ENCODE measurements at regions not wholly inside any gene's neighbourhood (a gene's known extent, or its start where the extent isn't known, plus 50 kb on each side); places are given as distances from the start of the nearest gene placed in this dataset.

DNA sequence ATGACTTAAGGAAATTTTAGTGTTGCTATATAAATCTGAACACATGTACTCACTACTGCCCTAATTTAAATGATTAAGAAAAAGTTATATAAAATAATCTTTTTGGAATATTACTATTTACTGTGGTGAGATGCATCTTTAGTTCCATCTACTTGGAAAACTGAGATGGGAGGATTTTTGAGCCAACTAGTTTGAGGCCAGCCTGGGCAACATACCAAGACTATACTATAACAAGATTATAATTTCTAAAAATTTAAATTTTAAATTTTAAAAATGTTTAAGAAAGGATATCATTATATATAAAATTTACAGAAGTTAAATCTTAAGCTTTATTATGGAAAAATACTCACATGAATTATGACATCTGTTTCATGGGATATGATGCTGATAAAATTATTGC lies 530.8 kb upstream of the IGFBP3 start:
- Mint-ChIP-seq H3K27me3 (ENCODE audit: low read depth) (no peaks in the 10 kb centered on the region), H3K4me1 (ENCODE audit: low read depth) (no peaks in the 10 kb centered on the region), H3K9me3 (peaks cover 9% of the 10 kb centered on the region), H3K4me3 (no peak overlapping the region), H3K27ac (no peak overlapping the region), H3K36me3 (ENCODE audit: low read depth) (no peaks in the 10 kb centered on the region)
- DNase-seq = no peak
- intact Hi-C loops (cut with micrococcal nuclease) = no loop called here
- CTCF ChIA-PET = no interaction called here

DNA sequence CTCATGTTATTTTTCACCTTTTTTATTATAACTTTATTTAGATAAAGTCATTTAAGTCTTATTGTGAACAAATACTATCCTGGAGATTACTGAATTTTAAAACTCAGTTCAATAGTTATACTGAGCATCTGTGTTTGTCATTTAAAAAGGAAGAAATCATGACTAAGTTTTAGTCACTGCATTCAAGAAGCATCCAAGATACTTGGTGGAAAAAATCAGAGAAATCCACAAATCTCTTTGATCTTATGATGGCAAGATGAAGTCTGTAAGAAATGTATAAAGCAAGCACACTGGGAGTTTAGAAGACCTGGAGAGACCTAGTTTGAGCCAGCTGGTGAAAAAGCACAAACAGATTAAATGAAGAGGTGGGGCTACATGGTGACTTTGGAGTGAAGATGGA lies 529.8 kb upstream of the IGFBP3 start:
- no peaks in the 10 kb centered on the region for H3K27me3 Mint-ChIP-seq (ENCODE audit: low read depth)
- no peak overlapping the region for H3K27ac Mint-ChIP-seq

DNA sequence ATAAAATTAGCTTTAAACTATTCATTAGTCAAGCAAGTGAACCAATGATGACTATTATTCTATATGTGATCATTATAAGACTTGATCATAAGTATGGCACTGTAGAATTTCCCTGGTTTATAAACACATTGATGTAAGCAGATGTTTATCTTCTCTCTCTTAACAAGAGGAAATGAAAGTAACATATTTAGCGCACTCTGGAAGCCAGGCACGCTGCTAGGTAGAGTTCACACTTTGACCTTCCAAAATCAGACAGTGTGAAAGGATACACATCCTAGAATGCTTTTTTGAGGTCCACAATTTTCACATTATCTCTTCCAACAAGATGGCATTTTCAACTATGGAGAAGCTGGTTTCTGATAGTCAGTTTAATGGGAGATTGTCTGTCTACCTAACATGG lies 529.4 kb upstream of the IGFBP3 start:
- no peak overlapping the region for H3K27ac Mint-ChIP-seq
- H3K4me3 Mint-ChIP-seq = no peak overlapping the region
- H3K9me3 Mint-ChIP-seq = peaks cover 10% of the 10 kb centered on the region
- no peaks in the 10 kb centered on the region for H3K4me1 Mint-ChIP-seq (ENCODE audit: low read depth)
- no peaks in the 10 kb centered on the region for H3K36me3 Mint-ChIP-seq (ENCODE audit: low read depth)
- intact Hi-C loops (cut with micrococcal nuclease) = no loop called here
- DNase-seq = no peak
- H3K27me3 Mint-ChIP-seq (ENCODE audit: low read depth) = no peaks in the 10 kb centered on the region
- CTCF ChIA-PET = no interaction called here

More for the DNA sequence above, 529.8 kb upstream of the IGFBP3 start:
- no peak for DNase-seq
- H3K36me3 Mint-ChIP-seq (ENCODE audit: low read depth) = no peaks in the 10 kb centered on the region
- no peaks in the 10 kb centered on the region for H3K4me1 Mint-ChIP-seq (ENCODE audit: low read depth)
- intact Hi-C loops (cut with micrococcal nuclease) = no loop called here
- CTCF ChIA-PET = no interaction called here
- no peak overlapping the region for H3K4me3 Mint-ChIP-seq
- H3K9me3 Mint-ChIP-seq = peaks cover 8% of the 10 kb centered on the region

DNA sequence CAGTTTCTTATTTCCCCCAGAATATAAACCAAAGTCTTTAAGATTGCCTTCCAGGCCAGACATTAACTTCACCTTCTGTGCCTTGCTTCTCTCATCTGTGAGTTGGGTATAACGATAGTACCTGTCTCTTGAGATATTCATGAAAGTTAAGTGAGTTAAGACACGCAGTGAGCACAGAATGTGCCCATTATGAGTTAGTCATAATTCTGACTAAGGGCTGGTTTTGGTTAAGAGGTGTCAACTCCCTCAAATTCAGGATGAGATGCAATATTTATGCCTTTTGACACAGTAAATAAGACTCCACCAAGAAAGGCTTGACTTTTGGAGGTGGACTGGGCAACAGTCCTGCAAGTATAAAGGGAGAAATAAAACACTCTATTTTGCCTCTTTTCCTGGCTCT lies 528.7 kb upstream of the IGFBP3 start:
- Mint-ChIP-seq H3K9me3 (peaks cover 8% of the 10 kb centered on the region), H3K36me3 (ENCODE audit: low read depth) (no peaks in the 10 kb centered on the region), H3K27me3 (ENCODE audit: low read depth) (no peaks in the 10 kb centered on the region), H3K27ac (no peak overlapping the region), H3K4me1 (ENCODE audit: low read depth) (no peaks in the 10 kb centered on the region), H3K4me3 (no peak overlapping the region)
- CTCF ChIA-PET = no interaction called here
- DNase-seq = no peak
- intact Hi-C loops (cut with micrococcal nuclease) = no loop called here

DNA sequence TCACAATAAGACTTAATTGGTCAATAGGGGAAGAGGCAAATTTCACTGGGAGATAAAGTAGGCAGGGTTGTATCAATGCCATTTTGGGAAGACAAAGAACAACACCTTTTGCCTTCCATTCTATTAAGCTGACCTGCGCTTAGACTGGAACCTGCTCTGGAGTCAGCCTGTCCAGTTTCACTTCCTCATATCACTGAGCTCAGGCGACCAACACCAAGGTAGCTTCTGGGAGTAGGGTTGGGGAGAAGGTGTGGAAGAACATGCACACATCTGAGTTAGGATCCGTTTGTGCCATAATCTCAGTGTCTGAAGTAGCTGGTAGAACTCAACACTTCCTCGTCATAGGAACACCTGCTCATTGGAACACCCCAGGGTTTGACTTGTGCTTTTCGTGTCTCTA lies 527.4 kb upstream of the IGFBP3 start:
- Mint-ChIP-seq H3K36me3 (ENCODE audit: low read depth) (no peaks in the 10 kb centered on the region), H3K4me1 (ENCODE audit: low read depth) (no peaks in the 10 kb centered on the region), H3K9me3 (peaks cover 5% of the 10 kb centered on the region), H3K27me3 (ENCODE audit: low read depth) (no peaks in the 10 kb centered on the region), H3K4me3 (no peak overlapping the region), H3K27ac (no peak overlapping the region)
- intact Hi-C loops (cut with micrococcal nuclease) = no loop called here
- CTCF ChIA-PET = no interaction called here
- DNase-seq = no peak

DNA sequence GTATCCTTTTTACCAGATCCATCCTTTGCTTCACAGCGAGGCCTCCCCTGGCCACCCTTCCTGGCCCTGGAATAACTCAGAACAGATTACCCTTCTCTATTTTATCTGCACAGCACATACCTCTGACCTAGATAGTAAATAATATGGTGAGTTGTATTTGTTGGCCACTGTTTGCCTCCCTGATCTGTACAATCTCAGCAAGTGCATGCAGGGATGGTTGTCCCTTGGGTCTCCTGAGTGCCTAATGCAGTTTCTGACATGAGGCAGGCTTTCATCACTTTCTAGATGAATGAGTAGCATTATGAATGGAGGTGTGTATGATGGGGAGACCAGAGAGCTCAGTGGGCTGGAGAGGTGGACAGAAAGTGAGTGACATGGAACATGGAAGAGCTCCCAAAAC lies 525.1 kb upstream of the IGFBP3 start:
- Mint-ChIP-seq H3K9me3 (peaks cover 7% of the 10 kb centered on the region), H3K4me3 (no peak overlapping the region), H3K4me1 (ENCODE audit: low read depth) (no peaks in the 10 kb centered on the region), H3K27me3 (ENCODE audit: low read depth) (no peaks in the 10 kb centered on the region), H3K36me3 (ENCODE audit: low read depth) (no peaks in the 10 kb centered on the region), H3K27ac (no peak overlapping the region)
- intact Hi-C loops (cut with micrococcal nuclease) = no loop called here
- CTCF ChIA-PET = no interaction called here
- no peak for DNase-seq

DNA sequence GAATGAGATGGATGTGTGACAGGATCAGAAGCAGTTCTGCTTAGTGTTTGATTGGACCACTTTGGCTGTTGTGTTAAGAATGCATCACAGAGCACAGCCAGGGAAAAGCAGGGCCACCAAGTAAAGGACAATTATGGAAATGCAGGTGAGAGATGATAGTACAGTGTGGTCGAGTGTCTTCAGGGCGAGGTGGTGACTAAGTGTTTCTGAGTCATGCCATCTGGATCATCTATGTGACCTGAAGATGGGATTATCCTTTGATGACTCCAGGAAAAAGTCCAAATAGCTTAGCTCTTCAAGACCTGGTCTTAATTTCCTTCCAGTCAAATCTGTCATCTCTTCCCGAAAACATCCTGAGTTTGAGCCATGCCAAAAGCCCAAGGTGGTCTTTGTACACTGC lies 523.2 kb upstream of the IGFBP3 start:
- no peak for DNase-seq
- H3K36me3 Mint-ChIP-seq (ENCODE audit: low read depth) = no peaks in the 10 kb centered on the region
- peaks cover 6% of the 10 kb centered on the region for H3K9me3 Mint-ChIP-seq
- intact Hi-C loops (cut with micrococcal nuclease) = no loop called here
- no peaks in the 10 kb centered on the region for H3K27me3 Mint-ChIP-seq (ENCODE audit: low read depth)
- no peak overlapping the region for H3K4me3 Mint-ChIP-seq
- CTCF ChIA-PET = no interaction called here
- H3K27ac Mint-ChIP-seq = no peak overlapping the region
- H3K4me1 Mint-ChIP-seq (ENCODE audit: low read depth) = no peaks in the 10 kb centered on the region

DNA sequence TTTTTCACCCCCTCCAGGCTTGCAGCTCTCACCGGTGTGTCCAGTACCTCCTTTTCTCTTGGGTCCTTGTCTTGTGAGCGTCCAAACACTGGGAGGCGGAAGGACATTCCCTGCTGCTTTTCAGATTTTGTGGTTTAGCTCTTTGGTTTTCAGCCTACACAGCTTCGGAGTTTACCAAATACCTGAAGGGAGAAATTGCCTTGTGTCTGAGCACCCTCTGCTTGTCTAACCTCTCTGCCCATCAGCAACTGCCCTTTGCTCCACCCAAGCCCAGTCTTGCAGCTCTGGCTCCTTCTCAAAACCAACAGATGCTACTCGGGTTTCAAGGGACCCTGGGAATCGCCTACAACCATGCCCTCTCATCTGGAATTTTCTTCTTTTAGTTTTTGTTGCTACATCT lies 519.1 kb upstream of the IGFBP3 start:
- CTCF ChIA-PET = no interaction called here
- H3K4me1 Mint-ChIP-seq (ENCODE audit: low read depth) = no peaks in the 10 kb centered on the region
- H3K27ac Mint-ChIP-seq = no peak overlapping the region
- H3K4me3 Mint-ChIP-seq = no peak overlapping the region
- DNase-seq = no peak
- H3K27me3 Mint-ChIP-seq (ENCODE audit: low read depth) = no peaks in the 10 kb centered on the region
- H3K9me3 Mint-ChIP-seq = peaks cover 7% of the 10 kb centered on the region
- intact Hi-C loops (cut with micrococcal nuclease) = no loop called here
- H3K36me3 Mint-ChIP-seq (ENCODE audit: low read depth) = no peaks in the 10 kb centered on the region

DNA sequence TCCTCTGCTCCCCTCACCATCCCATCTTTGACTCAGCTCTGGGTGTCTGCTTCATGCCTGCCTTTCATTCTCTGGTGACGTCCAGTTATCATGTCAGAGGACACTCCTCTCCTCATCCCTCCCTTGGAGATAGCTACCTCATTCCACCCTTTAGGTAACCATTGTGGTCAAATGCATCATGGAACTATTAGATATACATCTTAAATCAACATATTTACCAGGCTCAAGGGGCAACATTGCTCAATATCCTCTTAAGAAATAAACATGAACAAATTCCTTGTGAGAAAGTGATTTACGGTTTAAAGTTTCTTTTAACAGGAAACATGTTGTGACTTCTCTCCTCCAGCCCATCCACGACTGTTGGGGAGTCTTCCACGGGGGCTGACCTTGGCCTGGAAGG lies 511.6 kb upstream of the IGFBP3 start:
- no peak overlapping the region for H3K27ac Mint-ChIP-seq
- no peaks in the 10 kb centered on the region for H3K4me1 Mint-ChIP-seq (ENCODE audit: low read depth)
- no peaks in the 10 kb centered on the region for H3K27me3 Mint-ChIP-seq (ENCODE audit: low read depth)
- DNase-seq = no peak
- no peak overlapping the region for H3K4me3 Mint-ChIP-seq
- peaks cover 7% of the 10 kb centered on the region for H3K9me3 Mint-ChIP-seq
- H3K36me3 Mint-ChIP-seq (ENCODE audit: low read depth) = no peaks in the 10 kb centered on the region
- intact Hi-C loops (cut with micrococcal nuclease) = no loop called here
- CTCF ChIA-PET = no interaction called here

DNA sequence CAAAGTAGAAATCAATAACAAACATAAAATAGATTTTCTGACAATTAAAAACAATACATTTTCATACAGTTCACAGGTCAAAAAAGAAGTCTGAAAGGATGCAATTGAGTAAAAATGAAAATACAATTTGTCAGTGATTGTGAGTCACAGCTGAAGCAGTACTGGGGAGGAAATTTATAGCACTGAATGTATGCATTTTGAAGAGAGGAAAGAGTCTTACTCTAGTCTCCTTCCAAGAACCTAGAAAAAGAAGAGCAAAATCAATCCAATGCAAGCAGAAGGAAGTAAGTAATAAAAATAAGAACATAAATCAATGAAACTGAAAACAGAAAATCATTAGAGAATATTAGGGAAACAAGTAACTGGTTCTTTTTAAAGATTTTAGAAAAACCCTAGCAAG lies 507.2 kb upstream of the IGFBP3 start:
- H3K27ac Mint-ChIP-seq = no peak overlapping the region
- no peaks in the 10 kb centered on the region for H3K36me3 Mint-ChIP-seq (ENCODE audit: low read depth)
- intact Hi-C loops (cut with micrococcal nuclease) = no loop called here
- H3K4me1 Mint-ChIP-seq (ENCODE audit: low read depth) = no peaks in the 10 kb centered on the region
- no peak overlapping the region for H3K4me3 Mint-ChIP-seq
- H3K9me3 Mint-ChIP-seq = peaks cover 4% of the 10 kb centered on the region
- no peak for DNase-seq
- H3K27me3 Mint-ChIP-seq (ENCODE audit: low read depth) = peaks cover 2% of the 10 kb centered on the region
- CTCF ChIA-PET = no interaction called here

DNA sequence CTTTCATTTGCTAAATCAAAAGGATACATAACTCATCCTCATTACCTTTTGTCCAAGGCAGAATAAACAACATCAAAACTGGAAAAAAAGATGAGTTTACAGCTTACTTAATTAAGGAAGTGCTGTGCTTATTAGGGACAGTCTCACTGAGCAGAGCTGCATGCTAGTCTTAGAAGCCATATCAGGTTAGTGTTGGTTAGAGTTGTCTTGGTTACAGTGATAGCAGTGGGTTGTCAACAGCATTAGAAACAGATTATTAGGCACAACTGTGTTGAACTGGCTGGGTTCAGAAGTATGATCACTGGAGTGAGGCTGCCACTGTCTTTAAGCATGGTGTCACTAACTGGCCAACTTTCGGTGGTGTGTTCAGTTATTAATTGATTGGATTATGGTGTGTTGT lies 503.9 kb upstream of the IGFBP3 start:
- H3K4me1 Mint-ChIP-seq (ENCODE audit: low read depth) = no peaks in the 10 kb centered on the region
- H3K27me3 Mint-ChIP-seq (ENCODE audit: low read depth) = peaks cover 2% of the 10 kb centered on the region
- CTCF ChIA-PET = interaction anchor here (0.7 kb wide), 1 partner anchor 154 kb away, joined by 3 read pairs; no protein-coding TSS in a partner anchor
- H3K4me3 Mint-ChIP-seq = no peak overlapping the region
- intact Hi-C loops (cut with micrococcal nuclease) = no loop called here
- H3K27ac Mint-ChIP-seq = no peak overlapping the region
- DNase-seq = no peak
- no peaks in the 10 kb centered on the region for H3K36me3 Mint-ChIP-seq (ENCODE audit: low read depth)
- no peaks in the 10 kb centered on the region for H3K9me3 Mint-ChIP-seq

DNA sequence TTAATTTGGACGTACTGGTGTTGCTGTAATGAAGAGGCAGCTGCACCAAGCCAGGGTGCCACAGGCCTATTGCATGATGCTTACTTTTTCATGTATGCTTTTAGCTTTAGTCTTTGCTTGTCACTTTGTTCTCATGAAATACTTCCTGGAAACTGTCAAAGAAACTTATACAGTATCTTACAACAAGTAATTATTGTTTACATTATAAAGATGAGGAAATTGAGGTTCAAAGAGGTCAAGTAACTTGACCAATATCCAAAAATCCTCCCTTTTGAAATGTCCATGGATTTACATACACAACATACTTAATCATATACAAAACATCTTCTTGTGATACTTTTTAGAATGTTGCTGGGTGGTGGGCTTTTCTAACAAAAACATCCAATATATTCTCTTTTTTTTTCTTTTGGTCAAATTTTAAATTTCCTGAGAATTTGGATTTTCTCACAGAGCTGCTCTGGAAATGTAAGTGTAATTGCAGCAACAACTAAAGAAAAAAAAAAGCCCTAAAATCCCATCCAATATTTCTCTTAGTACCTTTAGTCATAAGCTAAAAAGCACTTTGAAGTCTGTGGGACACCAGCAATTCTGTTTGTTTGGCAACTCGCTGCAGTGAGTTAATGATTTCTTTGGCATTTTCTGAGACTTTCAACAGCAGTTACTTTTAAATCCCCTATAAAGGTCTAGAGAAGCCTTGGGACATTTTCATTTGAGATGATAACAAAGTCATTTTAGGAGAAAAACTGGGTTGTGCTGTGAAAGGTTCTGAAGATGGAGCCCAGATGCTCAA lies 500.6 kb upstream of the IGFBP3 start:
- Mint-ChIP-seq H3K9me3 (no peaks in the 10 kb centered on the region), H3K27me3 (ENCODE audit: low read depth) (peaks cover 2% of the 10 kb centered on the region), H3K27ac (no peak overlapping the region), H3K36me3 (ENCODE audit: low read depth) (no peaks in the 10 kb centered on the region), H3K4me3 (no peak overlapping the region), H3K4me1 (ENCODE audit: low read depth) (no peaks in the 10 kb centered on the region)
- intact Hi-C loops (cut with micrococcal nuclease) = no loop called here
- CTCF ChIA-PET = no interaction called here
- no peak for DNase-seq

DNA sequence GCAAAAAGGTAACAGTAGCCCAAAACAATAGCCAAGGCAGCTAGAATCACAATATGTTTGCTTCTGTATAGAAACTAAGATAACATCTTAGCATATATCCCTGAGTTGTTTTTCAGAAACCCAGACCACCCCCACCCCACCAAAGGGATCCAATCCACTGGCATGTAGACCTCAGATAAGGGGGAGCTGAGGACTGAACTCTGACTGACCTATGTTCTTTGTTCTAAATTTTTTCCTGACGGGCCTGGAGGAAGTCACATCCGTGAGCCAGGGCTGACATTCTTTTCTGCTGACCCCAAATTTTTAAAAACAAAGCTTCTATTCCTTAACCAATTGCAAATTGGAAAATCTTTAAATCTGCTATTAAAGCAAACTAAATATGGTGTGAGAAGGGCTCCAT lies 493.9 kb upstream of the IGFBP3 start:
- Mint-ChIP-seq H3K36me3 (ENCODE audit: low read depth) (no peaks in the 10 kb centered on the region), H3K27me3 (ENCODE audit: low read depth) (no peaks in the 10 kb centered on the region), H3K4me1 (ENCODE audit: low read depth) (no peaks in the 10 kb centered on the region), H3K27ac (no peak overlapping the region), H3K4me3 (no peak overlapping the region), H3K9me3 (no peaks in the 10 kb centered on the region)
- intact Hi-C loops (cut with micrococcal nuclease) = no loop called here
- no peak for DNase-seq
- CTCF ChIA-PET = no interaction called here

All from activated naive CD4-positive, alpha-beta T cell treated with anti-CD3 and anti-CD28 coated beads for 36 hours (primary cell).